Stomach smooth muscle (tissue), 2 donors: ENCODE measurements at regions not wholly inside any gene's neighbourhood (a gene's known extent, or its start where the extent isn't known, plus 50 kb on each side); places are given as distances from the start of the nearest gene placed in this dataset.

ENCODE experiments used
- H3K27ac ChIP-seq: one replicate; pipeline ENCODE4 v1.7.0; 2013; ENCODE audit warnings: mild to moderate bottlenecking, low read length, inconsistent platforms
- H3K27me3 ChIP-seq, 2 donors: one replicate each; pipeline ENCODE4 v1.7.0; 2013; ENCODE audit warnings: low read length in 2 of 2; ENCODE audit not compliant: insufficient read depth in 2 of 2, control insufficient read depth in 1 of 2
- H3K36me3 ChIP-seq, 2 donors: one replicate each; pipeline ENCODE4 v1.7.0; 2013; ENCODE audit warnings: low read length in 2 of 2; ENCODE audit not compliant: control insufficient read depth in 2 of 2, insufficient read depth in 2 of 2
- H3K4me1 ChIP-seq: one replicate; pipeline ENCODE4 v1.7.0; 2013; ENCODE audit warnings: low read length; ENCODE audit not compliant: control insufficient read depth, insufficient read depth
- H3K4me3 ChIP-seq, 2 donors: one replicate each; pipeline ENCODE4 v1.7.0; 2013; ENCODE audit warnings: low read length in 2 of 2
- H3K9ac ChIP-seq, 2 donors: one replicate each; pipeline ENCODE4 v1.7.0; 2013; ENCODE audit warnings: low read length in 2 of 2, mild to moderate bottlenecking in 1 of 2
- H3K9me3 ChIP-seq, 2 donors: one replicate each; pipeline ENCODE4 v1.7.0; 2013; ENCODE audit warnings: low read length in 2 of 2; ENCODE audit not compliant: control insufficient read depth in 2 of 2
- donor health status: healthy.
- donor health status: Pancreatic carcinoma.

GRCh38 chr22:22035203-22035602, 52.6 kb upstream of the TOP3B start:
- Histone ChIP-seq H3K27ac (no peak overlapping the region), H3K9me3 (no peaks in the 10 kb centered on the region), H3K4me1 (peaks cover 8% of the 10 kb centered on the region)

GRCh38 chr22:22034469-22035132, 52.0 kb upstream of the TOP3B start:
- H3K4me1 ChIP-seq, result peaks cover 8% of the 10 kb centered on the region
- no peak overlapping the region for H3K9ac ChIP-seq
- H3K27me3 ChIP-seq, result peaks cover 3% of the 10 kb centered on the region in 2 donors
- no peaks in the 10 kb centered on the region for H3K9me3 ChIP-seq
- no peak overlapping the region for H3K4me3 ChIP-seq
- no peaks in the 10 kb centered on the region for H3K36me3 ChIP-seq
- H3K27ac ChIP-seq, result no peak overlapping the region

More at GRCh38 chr22:22035203-22035602, 52.6 kb upstream of the TOP3B start:
- H3K9ac ChIP-seq, result no peak overlapping the region
- H3K36me3 ChIP-seq, result no peaks in the 10 kb centered on the region
- peaks cover 3% of the 10 kb centered on the region in 2 donors for H3K27me3 ChIP-seq
- no peak overlapping the region for H3K4me3 ChIP-seq

- Histone ChIP-seq H3K9ac (no peak overlapping the region), H3K4me3 (no peak overlapping the region), H3K27ac (no peak overlapping the region), H3K9me3 (no peaks in the 10 kb centered on the region), H3K36me3 (no peaks in the 10 kb centered on the region), H3K27me3 (peaks cover 3% of the 10 kb centered on the region in 2 donors), H3K4me1 (peaks cover 8% of the 10 kb centered on the region)
These were observed 51.3 kb upstream of the TOP3B start for GRCh38 chr22:22033803-22034468.

GRCh38 chr22:22032906-22033802, 50.6 kb upstream of the TOP3B start:
- Histone ChIP-seq H3K9ac (no peak overlapping the region), H3K4me3 (no peak overlapping the region), H3K27me3 (peaks cover 3% of the 10 kb centered on the region in 2 donors), H3K9me3 (no peaks in the 10 kb centered on the region), H3K27ac (no peak overlapping the region), H3K4me1 (peaks cover 8% of the 10 kb centered on the region), H3K36me3 (no peaks in the 10 kb centered on the region)

- no peak overlapping the region for H3K27ac ChIP-seq
- peaks cover 3% of the 10 kb centered on the region in 2 donors for H3K27me3 ChIP-seq
These were observed 49.7 kb upstream of the TOP3B start for GRCh38 chr22:22032099-22032905.

More at GRCh38 chr22:22032099-22032905, 49.7 kb upstream of the TOP3B start:
- Histone ChIP-seq H3K9me3 (no peaks in the 10 kb centered on the region), H3K4me1 (peaks cover 8% of the 10 kb centered on the region), H3K4me3 (no peak overlapping the region), H3K9ac (no peak overlapping the region), H3K36me3 (no peaks in the 10 kb centered on the region)
